ENCODE measurements at regions not wholly inside any gene's neighbourhood (a gene's known extent, or its start where the extent isn't known, plus 50 kb on each side); places are given as distances from the start of the nearest gene placed in this dataset.

- no peak for DNase-seq (ENCODE audit: low spot score in 2 of 2)
- intact Hi-C loops (cut with DNase I; ENCODE audit: low total_unique reads): no loop called here
- no peaks in the 10 kb centered on the region for H3K4me1 ChIP-seq
- H3K9me3 ChIP-seq: no peaks in the 10 kb centered on the region
- H3K36me3 ChIP-seq: no peaks in the 10 kb centered on the region
- TF ChIP-seq CTCF (IDR thresholded peaks at IDR 0.05): no peak
- no peak for TF ChIP-seq POLR2A (IDR thresholded peaks at IDR 0.05)
- TF ChIP-seq POLR2AphosphoS5 (IDR thresholded peaks at IDR 0.05): no peak
- no peaks in the 10 kb centered on the region for H3K27me3 ChIP-seq
- H3K4me3 ChIP-seq: no peak overlapping the region
- H3K27ac ChIP-seq: no peak overlapping the region
Observed at GRCh38 chr11:19301361-19301760, 60.6 kb upstream of the E2F8 start.

GRCh38 chr11:19294444-19294843 is 53.7 kb upstream of the E2F8 start:
- DNase-seq (ENCODE audit: low spot score in 2 of 2): no peak
- Histone ChIP-seq H3K4me3 (no peak overlapping the region), H3K36me3 (no peaks in the 10 kb centered on the region), H3K4me1 (no peaks in the 10 kb centered on the region), H3K27me3 (no peaks in the 10 kb centered on the region), H3K27ac (no peak overlapping the region), H3K9me3 (no peaks in the 10 kb centered on the region)
- TF ChIP-seq POLR2AphosphoS5 (IDR thresholded peaks at IDR 0.05) (no peak), POLR2A (IDR thresholded peaks at IDR 0.05) (no peak), CTCF (IDR thresholded peaks at IDR 0.05) (no peak)
- intact Hi-C loops (cut with DNase I; ENCODE audit: low total_unique reads): no loop called here

- H3K36me3 ChIP-seq: no peaks in the 10 kb centered on the region
- no peak overlapping the region for H3K27ac ChIP-seq
- DNase-seq (ENCODE audit: low spot score in 2 of 2): no peak
- H3K4me3 ChIP-seq: no peak overlapping the region
- TF ChIP-seq POLR2AphosphoS5 (IDR thresholded peaks at IDR 0.05): no peak
- TF ChIP-seq CTCF (IDR thresholded peaks at IDR 0.05): no peak
- TF ChIP-seq POLR2A (IDR thresholded peaks at IDR 0.05): no peak
- H3K9me3 ChIP-seq: no peaks in the 10 kb centered on the region
- no peaks in the 10 kb centered on the region for H3K27me3 ChIP-seq
- no peaks in the 10 kb centered on the region for H3K4me1 ChIP-seq
- intact Hi-C loops (cut with DNase I; ENCODE audit: low total_unique reads): no loop called here
Observed at GRCh38 chr11:19291064-19291463, 50.3 kb upstream of the E2F8 start.

Measured in breast epithelium (tissue), 4 donors.